Activated CD4-positive, alpha-beta T cell treated with anti-CD3 and anti-CD28 coated beads, Interleukin-2, amount 50 U/mL, for 48 hours (primary cell): ENCODE measurements at regions not wholly inside any gene's neighbourhood (a gene's known extent, or its start where the extent isn't known, plus 50 kb on each side); places are given as distances from the start of the nearest gene placed in this dataset.

Experiments
- DNase-seq, 2 experiments: peaks; one replicate each; pipeline ENCODE4 v3.0.0-alpha.2; 2020

DNA sequence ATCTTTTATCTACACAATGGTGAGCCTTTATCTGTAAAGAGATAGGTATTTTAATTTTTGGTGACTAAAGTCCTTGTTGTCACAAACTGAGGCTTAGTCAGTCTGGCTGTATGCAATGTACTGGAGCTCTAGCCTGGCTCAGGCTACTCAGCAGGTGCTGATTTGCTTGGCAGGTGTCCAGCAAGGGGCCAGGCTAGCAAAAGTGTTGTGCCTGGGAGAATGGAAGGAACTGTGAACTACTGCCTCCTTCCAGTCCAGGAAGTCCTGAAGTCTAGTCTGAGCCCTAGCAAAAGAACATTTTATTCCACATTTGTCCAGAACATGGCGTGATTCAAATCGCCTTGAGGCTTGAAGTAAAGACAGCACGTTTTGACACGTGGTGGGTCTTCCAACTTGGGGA, 260.5 kb downstream of the CCDC85A start:
- DNase-seq, result no peak

- DNase-seq, result no peak
Observed at GRCh38 chr2:56448403-56449001, 264.7 kb downstream of the CCDC85A start.

GRCh38 chr2:56449002-56449431, 265.2 kb downstream of the CCDC85A start:
- DNase-seq, result no peak

DNA sequence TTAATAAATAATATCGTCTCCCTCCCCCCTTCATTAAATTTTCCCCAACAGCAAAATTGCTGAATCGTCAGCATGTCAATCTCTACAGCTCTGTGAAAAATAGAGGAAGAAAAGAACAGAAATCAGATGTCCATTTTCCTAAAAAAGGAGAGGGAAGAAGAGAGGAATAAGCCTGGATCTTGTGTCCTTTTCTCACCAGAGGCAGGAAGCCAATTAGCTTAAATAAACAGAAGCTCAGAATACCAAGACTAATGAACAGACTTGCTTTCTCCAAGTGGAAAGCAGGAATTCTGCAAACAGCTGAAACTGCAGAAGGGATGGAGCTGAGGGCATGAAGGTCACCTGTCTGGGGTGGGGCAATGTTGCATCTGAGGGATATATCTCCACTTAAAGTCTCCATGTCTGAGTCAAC, 265.7 kb downstream of the CCDC85A start:
- no peak for DNase-seq

- no peak for DNase-seq
Observed at GRCh38 chr2:56450047-56450446, 266.3 kb downstream of the CCDC85A start.

DNA sequence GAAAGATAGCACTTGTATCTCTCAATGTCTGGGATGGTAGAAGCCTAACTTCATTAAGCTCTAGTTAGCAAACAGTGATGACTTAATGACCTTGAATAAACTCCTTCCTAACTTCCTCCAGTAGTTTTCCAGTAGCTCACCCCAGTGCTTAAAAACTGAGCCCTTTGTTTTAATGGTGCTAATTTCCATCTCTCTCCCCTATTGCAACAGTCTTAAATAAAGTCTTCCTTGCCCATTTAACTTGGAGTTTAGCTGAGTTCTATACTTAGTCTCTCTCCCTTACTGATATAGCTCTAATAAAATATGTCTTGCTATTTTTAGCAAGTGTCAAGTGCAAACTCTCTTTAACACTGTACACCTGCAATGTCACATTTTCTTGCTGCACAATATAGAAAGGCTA, 267.0 kb downstream of the CCDC85A start:
- DNase-seq, result no peak

DNA sequence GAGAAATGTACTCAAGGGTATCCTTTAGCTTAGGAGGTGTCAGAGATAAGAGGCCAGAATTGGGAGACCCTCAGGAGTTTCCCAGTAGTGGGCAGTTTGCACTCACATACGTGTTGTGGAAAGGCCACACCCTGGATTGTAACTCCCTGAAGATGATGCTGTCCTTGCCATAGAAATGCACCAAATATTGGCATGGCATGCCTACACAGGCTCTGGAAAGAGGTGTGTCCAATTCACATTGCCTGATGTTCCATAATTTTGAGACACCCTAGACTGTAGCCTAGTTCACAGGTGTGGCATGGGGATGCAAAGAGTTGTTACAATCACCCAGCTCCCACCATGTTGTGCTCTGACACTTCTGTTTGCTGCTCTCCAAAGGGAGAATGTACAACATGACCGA, 271.9 kb downstream of the CCDC85A start:
- DNase-seq, result no peak

- no peak for DNase-seq
Observed at GRCh38 chr2:56456791-56457190, 273.0 kb downstream of the CCDC85A start.

GRCh38 chr2:56460508-56460907, 276.7 kb downstream of the CCDC85A start:
- DNase-seq, result no peak

- no peak for DNase-seq
Observed at GRCh38 chr2:56464066-56464465, 280.3 kb downstream of the CCDC85A start.

- no peak for DNase-seq
Observed at GRCh38 chr2:56464613-56465012, 280.8 kb downstream of the CCDC85A start.

DNA sequence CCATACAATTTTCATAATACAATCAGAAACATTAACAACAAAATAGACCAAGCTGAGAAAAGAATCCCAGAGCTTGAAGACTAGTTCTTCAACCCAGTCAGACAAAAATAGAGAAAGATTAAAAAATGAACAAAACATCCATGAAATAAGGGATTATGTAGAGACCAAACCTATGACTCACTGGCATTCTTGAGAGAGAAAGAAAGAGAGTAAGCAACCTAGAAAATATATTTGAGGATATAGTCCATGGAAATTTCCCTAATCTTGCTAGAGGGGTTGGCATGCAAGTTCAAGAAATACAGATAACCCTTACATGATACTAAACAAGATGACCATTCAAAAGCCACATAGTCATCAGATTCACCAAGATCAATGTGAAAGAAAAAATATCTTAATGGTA, 281.7 kb downstream of the CCDC85A start:
- no peak for DNase-seq

DNA sequence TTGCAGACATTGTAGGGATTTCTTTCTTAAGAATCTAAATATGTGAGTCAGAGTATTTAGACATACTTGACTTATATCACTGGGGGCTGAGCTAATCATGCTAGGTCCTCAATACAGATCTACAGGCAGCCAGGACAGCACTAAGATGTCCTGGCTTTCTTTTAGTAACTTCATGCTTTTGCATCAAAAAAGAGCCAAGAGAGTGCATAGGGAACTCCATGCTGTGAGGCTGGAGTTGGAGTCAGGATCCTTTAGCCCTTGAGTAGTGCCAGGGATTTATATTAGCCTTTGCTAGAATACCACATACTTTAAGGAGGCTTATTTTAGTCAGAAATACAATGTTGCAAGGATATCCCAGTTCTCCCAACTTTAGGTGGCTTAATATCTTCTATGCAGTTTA, 289.7 kb downstream of the CCDC85A start:
- DNase-seq, result no peak

- DNase-seq, result no peak
Observed at GRCh38 chr2:56474412-56475158, 290.8 kb downstream of the CCDC85A start.

GRCh38 chr2:56475191-56475590, 291.4 kb downstream of the CCDC85A start:
- DNase-seq, result no peak

DNA sequence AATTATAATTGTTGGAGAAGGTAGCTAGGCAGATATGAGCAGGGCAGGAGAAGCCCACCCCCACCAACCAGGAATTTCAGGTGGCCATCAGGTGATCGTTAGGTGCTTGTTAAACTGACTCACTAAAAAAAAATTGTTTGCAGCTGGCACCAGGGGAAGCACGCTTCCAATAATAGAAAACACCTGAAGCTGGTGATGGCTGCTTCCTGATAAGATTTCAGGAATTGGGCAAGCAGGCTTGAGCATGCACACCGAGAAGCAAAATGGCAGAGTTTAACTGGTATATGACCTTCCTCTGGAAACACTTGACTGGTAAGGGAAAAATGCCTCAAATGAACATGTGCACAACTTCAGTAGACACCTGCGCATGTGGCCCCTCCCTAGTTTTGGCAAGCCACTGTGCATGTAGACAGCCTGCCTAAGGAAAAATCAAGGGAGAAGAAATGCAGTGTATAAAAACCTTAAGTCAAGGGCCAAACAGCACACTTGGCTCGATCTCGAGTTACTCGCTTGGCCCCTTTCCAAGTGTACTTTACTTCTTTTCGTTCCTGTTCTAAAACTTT, 292.8 kb downstream of the CCDC85A start:
- no peak for DNase-seq

GRCh38 chr2:56478027-56478426, 294.2 kb downstream of the CCDC85A start:
- DNase-seq, result no peak

- DNase-seq, result no peak
Observed at GRCh38 chr2:56483081-56483480, 299.3 kb downstream of the CCDC85A start.

- no peak for DNase-seq
Observed at GRCh38 chr2:56484906-56485305, 301.1 kb downstream of the CCDC85A start.

DNA sequence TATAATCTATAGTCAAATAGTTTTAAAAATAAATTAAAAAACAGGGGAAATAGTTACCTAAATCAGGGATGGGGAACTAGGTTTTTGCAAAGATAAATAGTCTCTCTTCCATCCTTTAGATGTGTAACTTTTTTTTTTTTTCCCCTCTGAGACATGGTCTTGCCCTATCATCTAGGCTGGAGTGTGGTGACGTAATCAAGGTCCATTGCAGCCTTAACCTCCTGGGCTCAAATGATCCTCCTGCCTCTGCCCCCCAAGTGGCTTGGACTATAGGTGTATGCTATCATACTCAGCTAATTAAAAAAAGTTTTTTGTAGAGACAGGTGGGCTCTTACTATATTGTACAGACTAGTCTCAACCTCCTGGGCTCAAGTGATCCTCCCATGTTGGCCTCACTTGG, 316.5 kb downstream of the CCDC85A start:
- DNase-seq, result no peak

DNA sequence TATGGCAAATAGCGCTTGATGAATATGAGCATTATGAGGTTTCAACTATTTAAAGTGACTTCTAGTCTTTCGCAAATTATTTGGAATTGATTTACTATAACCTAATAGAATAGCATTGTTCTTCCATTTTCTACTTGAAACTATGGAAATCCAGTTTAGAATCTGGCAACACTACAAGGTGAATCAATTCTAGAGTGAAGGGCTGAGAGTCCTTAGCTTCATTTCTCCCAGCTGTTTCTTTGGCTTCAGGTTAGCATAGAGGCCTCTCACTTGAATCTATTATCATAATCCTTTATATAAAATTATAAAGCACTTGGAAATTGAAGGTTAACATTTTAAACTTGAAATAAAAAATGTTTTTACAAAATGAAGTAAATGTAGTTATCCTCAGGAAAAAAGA, 318.8 kb downstream of the CCDC85A start:
- DNase-seq, result no peak

DNA sequence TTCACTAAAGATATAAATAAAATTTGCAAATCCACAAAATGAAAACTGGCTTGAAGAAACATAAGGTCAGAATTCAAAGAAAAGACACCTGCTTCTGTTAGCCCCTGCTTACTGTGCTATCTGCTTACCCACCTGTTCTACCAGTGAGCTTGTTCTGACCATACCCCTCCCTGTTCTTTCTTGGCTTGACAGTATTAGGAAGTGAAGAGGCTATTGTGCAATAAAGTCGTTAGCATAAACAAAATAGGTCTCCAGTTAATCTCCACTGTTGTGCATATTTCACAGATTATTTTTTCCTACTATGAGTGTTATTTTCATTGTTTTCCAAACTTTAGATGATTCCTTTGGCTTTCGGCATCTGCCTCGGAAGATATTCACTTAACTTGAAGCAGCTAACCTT, 322.1 kb downstream of the CCDC85A start:
- DNase-seq, result no peak

GRCh38 chr2:56508662-56509061, 324.9 kb downstream of the CCDC85A start:
- DNase-seq, result no peak

GRCh38 chr2:56510610-56511009, 326.8 kb downstream of the CCDC85A start:
- no peak for DNase-seq

- DNase-seq, result no peak
Observed at GRCh38 chr2:56515399-56515798, 331.6 kb downstream of the CCDC85A start.
